H4 (cell line): ENCODE measurements at regions not wholly inside any gene's neighbourhood (a gene's known extent, or its start where the extent isn't known, plus 50 kb on each side); places are given as distances from the start of the nearest gene placed in this dataset.

ENCODE experiments used
- DNase-seq: peaks from one replicate; pipeline ENCODE4 v3.0.0-alpha.2; 2015; ENCODE audit warnings: low spot score

GRCh38 chr16:9681508-9681907 is 500.7 kb downstream of the GRIN2A start:
- DNase-seq: no peak

- no peak for DNase-seq
Measured at GRCh38 chr16:9682320-9682719, 499.9 kb downstream of the GRIN2A start.

GRCh38 chr16:9683677-9684076 is 498.6 kb downstream of the GRIN2A start:
- DNase-seq: no peak

GRCh38 chr16:9687737-9688319 is 494.4 kb downstream of the GRIN2A start:
- no peak for DNase-seq

- no peak for DNase-seq
Measured at GRCh38 chr16:9689597-9689996, 492.6 kb downstream of the GRIN2A start.

- DNase-seq: no peak
Measured at GRCh38 chr16:9695152-9695551, 487.1 kb downstream of the GRIN2A start.
